Hippocampal formation (tissue), 2 donors: ENCODE measurements at regions not wholly inside any gene's neighbourhood (a gene's known extent, or its start where the extent isn't known, plus 50 kb on each side); places are given as distances from the start of the nearest gene placed in this dataset.
"Not testable (repeated sequence)": the region's sequence is repeated elsewhere in the genome, so short reads cannot be mapped to it uniquely, and the experiment has no call there.

Experiments used
- DNase-seq, 2 donors: peaks; one replicate each; lab custom pipeline; 2025; lab: John Stamatoyannopoulos, UW

DNA sequence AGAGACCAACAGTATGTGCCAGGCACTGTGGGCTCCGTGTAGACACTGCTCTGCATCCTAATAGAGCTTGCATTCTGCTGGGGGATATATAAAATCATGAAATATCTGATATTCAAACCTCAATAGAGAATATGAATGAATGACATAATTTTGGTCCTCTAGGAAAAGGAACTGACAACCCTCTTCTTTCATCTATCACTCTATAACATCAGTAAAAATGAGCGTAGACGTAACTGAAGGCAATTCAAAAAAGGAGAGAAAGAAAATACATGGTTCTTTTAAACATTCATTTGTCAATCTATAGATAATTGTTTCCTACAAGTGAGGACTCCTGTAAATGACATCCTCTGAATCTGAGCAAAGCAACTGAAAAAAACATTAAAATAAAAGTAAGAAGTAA is 607.4 kb upstream of the LRRN3 start:
- DNase-seq = no peak

DNA sequence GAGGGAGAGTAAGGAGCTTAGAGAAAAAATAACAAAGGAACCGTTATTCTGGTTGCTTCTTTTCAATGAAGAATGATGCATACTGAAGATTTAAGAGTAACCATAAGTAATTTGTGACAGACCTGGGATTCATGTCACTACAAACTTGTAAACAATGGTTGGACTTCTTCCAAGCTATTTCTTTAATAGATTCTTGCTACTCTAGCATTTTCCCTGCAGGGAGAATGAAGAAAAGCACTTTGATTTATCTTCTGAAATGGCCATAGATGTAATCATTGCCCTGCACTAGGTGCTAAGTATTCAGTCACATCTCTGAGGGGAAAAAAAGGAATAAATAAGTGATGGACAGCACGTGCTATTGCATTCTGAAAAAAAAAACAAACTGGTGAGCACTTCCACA is 606.6 kb upstream of the LRRN3 start:
- no peak for DNase-seq

DNA sequence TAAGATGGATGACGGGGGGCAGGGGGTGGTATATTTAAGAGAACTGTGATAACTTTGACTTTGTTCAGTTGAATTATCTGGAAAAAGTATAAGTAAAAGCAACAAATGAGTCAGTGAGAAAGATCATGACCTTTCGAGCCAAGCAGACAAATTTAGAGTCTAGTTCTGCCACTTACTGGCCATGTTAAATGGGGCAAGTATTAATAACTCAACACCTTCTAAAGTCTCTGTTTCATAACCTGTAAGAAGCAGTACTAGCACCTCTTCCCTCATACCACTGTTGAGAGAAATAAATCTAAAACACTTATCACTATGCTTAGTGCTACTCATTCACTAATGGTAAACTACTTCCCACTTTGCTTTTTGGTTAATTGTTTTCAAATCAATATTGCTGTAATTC is 604.4 kb upstream of the LRRN3 start:
- no peak for DNase-seq

DNA sequence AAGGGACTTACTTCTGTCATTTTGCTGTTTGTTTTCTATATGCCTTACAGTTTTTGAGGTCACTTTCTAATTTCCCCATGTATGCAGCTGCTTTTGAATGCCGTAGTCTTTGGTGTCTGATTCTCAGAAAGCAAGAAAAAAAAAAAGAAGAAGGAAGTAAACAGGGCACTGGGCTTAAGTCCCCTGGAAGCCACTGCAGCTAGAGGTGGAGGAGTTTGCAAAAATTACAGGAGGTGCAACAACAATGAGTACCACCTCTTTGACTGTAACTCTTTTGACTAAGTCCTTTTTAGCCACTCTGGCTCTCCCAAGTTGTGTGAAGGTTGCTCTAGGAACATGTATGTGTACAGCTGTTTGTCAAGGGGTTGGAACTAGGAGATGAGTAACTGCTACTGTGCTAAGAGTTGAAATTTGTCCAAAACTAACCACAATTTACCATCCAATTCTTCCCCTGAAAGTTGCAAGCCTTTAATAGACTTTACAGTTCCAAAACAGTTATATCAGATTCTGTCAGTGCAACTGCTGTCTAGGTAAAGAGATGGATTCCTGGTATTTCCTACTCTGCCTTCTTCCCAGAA is 588.0 kb upstream of the LRRN3 start:
- no peak for DNase-seq

DNA sequence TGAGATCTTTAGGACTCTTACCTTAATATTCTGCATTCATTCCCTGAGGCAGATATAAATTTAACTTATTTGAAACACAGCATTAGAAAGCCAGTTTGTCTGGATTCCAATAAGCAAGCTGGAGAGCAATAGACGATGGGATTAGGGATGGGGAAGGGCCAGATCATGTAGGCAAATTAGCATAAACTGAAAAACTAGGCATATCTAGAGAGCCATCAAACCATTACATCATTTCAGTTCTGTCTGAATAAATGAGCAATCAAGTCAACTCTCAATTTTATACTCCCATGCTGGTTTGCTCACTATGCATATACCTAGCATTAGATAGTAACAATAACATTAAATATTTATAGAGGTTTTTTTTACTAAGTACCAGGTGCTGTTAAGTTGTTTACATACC is 583.6 kb upstream of the LRRN3 start:
- DNase-seq = no peak

DNA sequence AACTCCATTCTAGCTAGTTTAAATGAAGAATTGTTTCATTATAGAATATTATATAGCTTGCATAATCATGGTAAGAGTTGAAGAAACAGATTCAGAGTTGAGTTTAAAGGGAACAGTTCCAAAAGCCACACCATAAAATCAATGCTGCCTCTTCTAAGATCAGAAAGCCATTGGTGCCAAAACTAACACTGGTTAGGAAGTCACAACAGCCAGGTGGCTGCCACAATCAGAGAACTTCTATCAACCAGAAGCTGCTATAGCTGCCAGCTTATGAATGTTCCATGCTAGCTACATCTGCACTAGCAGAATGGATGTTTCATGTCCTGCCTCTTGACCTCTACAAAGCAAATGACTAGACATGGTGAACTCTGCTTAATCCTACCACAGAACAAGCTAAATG is 583.1 kb upstream of the LRRN3 start:
- no peak for DNase-seq

DNA sequence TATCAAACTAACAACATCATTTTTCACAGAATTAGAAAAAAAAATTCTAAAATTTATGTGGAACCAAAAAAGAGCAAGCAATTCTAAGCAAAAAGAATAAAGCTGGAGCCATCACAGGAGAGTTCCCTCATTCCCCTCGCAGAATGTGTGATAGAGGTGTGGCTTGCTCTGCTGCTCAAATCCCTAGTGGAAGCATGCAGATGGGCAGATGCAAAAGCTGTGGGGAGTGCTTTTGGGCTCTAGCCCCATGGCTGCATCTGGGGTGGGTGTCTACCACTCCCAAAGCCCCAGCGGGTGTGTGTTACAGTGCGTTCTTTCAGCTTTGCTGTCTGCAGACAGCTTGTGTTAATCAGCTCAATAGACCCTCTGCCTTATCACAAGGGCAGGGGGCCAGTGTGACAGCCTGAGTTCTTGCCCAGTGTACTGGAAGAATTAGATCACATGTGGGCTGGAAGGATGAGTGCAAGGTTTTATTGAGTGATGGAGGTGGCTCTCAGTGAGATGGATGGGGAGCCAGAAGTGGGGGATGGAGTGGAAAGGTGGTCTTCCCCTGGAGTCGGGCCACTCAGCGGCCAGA is 575.9 kb upstream of the LRRN3 start:
- DNase-seq = not testable (repeated sequence)

DNA sequence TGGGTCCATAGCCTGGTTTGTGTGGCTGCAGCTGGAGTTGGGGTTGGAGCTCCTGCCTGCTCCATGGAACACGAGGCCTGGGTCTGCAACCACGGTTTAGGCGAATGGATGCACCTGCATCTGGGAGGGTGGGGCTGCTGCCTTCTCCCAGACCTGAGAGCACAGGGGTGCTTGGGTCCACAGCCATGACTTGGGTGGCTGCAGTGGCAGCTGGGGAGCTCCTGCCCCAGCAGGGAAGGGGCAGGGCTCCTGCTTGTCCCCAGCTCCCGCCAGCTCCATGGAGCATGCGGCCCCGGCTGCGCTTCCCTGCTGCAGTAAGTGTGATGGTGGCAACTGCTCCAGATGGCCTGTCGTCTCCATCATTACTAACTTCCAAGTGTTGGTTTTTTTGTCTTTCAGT is 571.1 kb upstream of the LRRN3 start:
- DNase-seq = no peak

DNA sequence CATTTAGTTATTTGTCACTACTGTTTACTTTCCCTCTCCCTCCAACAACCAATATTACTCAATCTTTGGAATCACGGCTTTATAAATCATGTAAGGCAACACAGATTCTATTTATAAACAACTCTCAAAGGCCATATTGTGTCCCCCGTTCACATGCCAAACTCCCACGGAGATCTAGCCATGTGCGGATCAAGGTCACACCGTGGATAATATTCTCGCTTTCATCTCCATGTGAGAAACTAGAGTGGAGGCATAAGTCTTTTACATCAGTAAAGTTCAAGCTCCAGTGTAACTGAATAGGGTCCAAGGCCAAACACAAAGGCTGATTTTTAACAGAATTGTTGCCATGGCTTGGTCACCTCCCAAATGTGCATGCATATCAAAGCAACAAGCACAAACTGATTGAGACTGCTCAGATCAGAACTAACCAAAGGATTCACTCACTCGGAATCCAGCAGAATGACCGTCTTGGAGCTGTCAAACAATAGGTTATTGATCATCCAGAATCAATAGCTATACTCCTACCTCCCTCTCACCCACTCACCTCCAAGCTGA is 569.5 kb upstream of the LRRN3 start:
- DNase-seq = no peak

DNA sequence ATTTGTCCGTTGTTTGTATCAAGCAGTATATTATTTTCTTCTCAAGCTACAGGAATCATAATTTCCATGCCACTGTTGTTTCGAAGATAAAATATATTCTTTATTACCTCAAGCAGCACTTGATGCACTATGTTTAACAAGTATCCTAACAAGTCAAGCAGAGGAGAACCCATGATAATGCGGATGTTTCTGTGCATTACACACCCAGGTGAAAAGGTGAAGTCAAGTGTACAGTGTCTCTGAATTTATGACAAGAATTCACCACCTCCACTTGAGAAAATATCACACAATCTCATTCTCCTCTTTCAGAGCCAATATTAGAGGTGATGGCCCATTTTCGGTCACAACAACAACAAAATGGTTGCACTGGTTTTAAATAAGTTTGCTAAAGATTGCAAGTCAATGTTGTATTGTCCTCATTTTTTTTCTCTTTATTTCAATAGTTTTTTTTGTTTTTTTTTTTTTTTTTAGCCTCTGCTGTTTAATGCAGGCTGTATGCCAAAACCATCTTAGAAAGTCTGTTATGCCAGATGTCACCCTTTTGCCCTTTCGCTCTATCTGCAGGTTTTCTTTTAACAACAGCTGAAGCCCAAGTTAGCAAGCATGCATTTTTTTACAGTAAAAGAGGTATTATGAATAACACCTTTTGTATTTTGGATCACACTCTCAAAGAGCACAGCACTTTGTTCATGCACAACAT is 568.7 kb upstream of the LRRN3 start:
- DNase-seq = peak in 1 of 2 donors; percentile 19

DNA sequence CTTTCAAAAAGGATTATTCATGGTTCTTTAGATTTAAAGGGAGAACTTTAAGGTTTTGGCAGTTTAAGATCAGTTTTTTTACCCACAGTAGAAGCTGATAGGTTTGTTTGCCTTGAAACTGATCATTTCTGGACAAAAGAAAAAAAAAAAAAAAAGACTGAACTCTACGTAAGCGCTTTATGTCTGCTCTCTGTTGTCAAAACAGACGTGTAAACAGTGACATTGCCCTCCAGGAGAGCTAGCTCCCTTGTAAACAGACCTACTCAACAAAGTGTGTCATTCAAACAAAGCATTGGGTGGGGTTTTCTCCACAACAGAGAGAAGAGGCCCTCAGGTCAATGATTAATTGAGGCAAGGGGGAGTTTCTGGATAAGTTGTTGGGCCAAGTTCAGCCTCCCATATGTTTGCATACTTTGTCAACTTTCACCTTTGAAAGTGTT is 568.1 kb upstream of the LRRN3 start:
- no peak for DNase-seq

DNA sequence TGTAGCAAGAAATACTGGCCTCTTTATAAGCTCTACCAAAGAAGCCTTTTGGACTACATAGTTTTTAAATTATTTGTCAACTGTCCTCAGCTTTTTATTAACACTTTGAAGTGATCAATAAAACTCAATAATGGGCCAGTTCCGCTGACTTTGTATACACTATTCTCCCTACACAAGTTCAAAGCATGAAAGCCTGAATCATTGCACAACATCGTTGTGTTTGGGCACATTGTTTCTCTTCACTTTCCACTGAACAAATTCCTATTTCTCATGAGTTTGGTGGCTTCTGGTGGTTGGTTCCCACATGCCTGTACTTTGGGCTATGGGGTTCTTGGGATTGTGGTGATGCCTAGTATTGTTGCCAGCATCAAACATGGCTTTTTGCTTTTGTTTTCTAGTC is 561.8 kb upstream of the LRRN3 start:
- DNase-seq = no peak

DNA sequence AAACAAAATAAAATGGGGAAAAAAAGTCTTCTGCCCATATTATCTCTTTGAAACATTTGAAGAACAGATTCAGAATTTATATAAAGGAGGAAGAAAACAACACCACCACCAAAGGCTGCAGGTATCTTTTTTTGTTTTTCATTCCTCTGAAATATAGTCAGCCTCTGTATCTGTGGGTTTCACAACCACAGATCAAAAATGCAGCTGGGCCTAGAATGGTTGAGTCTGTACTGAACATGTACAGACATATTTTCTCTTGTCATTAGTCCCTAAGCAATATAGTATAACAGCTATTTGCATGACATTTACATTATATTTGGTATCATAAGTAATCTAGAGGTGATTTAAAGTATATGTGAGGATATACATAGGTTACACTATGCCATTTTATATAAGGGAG is 559.7 kb upstream of the LRRN3 start:
- DNase-seq = no peak

DNA sequence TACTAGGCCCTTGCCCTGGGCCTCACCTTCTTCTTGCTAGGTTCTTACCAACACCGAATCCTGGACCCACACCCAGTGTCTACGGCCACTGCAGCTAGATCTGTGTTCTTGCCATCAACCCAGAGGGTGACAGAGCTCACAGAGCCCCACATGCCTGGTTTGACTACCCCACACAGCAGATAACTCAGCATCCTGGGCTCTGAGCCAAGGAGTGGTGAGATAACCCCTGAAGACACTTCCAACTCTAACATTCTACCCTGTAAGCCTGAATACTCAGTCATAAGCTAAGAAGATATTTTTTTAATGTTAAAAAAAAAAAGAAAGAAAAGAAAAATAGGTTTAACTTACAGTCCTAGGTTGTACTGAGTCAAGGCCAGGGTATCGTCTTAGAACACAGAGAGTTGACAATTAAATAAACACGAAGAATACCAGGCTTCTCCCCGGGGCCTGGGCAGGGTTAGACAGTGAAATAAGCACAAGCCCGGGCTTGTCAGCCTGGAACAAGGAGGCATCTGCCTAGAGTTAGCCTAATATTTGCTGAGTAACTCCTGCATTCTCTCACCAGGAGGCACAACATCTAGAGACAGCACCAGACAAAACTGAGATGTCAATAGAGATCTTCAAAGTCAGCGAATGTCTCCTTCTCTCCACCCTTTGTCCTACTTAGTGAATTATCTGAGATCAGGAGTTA is 556.5 kb upstream of the LRRN3 start:
- DNase-seq = no peak

DNA sequence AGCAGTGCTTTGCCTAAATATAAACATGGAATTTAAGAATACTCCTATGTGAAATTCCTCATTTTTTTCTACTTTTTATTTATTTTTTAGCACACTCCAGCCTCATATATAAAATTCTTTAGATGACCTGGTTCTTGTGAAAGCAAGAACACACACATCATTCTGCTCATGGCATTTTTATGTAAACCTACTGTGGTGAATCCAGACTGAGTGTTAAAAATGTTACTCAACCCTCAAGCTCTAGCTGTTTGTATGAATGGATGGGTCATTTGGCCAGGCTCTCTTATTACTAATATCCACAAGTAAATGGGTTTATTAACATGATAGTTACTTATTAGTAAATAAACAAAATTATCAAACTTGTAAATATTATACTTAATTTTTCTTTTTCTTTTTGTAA is 551.7 kb upstream of the LRRN3 start:
- no peak for DNase-seq

DNA sequence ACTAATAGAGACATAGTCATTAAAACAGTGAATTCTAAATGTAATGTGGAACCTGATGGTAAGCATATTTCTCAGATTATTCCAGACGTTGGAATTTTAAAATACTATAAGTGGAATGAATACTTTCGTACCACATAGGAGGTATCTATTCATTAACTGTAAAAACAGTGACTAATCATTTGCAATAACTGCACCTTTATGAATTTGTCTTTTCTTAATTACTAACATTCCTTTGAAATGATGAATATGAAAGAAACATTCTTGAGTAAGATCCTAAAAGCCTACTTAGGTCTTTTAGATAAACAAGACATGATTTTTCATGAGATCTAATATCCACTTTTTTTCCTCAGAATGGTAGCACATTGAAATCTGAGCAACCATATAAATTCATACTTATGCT is 549.0 kb upstream of the LRRN3 start:
- DNase-seq = no peak

DNA sequence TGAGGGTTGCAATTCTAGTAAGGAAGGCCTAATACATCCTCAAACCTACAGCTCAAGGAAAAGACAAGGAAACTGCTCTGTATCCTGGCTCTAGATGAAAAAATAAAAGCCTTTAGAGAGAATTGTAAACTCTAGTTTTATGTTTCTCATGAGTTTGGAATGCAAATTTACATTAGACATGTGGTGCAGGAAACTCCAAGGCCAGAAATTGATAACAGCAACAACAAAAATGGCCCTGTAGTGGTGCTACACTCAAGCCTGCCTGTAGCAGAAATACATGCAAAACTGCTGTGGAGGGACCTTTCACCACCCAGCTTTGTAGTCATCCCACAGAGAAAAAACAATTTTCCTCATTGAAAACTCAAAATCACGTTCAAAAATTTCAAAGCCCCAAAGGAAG is 546.7 kb upstream of the LRRN3 start:
- DNase-seq = no peak

DNA sequence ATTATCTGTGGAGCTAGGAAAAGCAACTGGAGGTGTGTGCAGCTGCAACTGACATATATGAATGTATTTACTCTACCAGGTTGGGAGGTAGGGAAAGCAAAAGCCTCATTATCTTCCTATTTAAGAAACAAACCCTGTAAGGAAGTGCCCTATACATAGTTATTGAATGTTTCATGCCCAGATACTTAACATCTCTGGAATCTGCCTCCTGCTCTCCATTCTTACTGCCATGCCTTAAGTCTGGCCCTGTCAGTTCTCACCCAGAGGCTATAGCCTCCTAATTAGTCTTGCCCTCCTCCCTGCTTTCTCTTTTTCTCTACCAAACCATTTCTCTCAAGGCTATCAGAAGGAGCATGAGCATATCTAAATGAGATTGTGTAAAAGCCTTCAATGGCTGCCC is 542.6 kb upstream of the LRRN3 start:
- DNase-seq = no peak

DNA sequence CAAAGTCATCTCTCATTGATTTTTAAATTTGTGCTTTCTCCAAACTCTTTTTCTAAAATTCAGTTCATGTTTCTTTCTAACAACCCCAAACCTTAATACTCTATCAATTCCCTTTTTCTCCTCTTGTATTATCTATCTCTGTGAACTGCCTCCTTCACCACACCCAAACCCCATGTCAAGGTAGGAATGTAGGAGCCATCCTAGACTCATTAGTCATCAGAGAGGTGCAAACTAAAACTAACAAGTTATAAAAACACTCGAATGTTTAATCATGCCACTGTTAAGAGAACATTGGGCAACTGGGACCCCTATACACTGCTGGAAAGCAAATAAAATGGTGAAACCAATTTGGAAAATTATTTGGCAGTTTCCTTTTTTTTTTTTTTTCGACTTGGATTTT is 533.8 kb upstream of the LRRN3 start:
- DNase-seq = no peak

DNA sequence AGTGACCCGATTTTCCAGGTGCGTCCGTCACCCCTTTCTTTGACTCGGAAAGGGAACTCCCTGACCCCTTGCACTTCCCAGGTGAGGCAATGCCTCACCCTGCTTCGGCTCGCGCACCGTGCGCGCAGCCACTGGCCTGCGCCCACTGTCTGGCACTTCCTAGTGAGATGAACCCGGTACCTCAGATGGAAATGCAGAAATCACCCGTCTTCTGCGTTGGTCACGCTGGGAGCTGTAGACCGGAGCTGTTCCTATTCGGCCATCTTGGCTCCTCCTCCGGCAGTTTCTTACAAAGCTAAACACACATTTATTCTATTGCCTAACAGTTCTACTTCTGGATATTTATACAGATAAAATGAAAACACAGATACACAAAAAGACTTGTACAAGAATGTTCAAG is 527.6 kb upstream of the LRRN3 start:
- DNase-seq = not testable (repeated sequence)

DNA sequence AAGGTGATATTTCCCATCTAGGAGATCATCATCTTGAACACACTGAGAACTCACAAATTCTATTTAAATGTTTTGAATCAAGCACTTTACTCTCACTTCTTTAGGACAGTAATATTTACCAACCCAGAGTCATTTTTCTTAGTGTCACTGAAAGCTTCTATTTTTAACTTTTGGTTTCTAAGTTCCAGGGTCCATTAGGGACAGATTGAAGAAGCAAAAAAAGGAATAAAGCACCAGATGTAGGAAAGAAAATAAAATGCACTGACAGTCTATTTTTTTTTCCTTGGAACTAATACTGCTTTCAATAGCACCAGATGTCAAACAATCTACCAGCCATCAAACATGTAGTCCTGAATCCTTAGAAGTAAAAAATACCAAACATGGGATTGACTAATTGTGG is 526.7 kb upstream of the LRRN3 start:
- DNase-seq = no peak

DNA sequence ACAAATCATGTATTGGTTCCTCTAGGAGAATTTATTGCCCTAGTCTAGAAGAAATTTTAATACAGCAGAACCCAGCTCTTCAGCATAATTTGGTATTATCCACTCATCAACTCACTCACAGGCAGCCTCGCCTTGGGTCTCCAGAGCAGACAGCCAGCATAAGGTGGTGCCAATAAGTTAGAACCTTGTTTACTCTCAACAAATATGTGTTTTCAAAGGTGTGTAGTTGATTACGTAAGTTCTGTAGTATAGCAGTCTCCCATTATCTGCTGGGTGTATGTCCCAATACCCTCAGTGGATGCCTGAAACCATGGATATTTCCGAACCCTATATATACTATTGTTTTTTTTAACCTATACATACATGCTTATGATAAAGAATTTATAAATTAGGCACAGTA is 522.5 kb upstream of the LRRN3 start:
- no peak for DNase-seq

DNA sequence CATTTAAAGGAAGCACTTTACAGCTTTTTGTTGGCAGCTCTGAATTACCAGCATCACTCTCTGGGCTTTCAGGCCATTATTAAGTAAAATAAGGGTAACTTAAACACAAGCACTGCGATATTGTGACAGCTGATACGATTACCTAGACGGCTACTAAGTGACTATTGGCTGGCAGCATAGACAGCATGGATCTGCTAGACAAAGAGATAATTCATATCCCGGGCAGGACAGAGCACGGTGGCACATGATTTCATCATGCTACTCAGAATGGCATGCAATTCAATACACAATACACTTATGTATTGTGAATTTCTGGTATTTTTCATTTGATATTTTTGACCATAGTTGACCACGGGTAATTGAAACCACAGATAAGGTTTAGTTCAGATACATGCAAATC is 522.0 kb upstream of the LRRN3 start:
- DNase-seq = no peak
